NCI-H1105 treated with DMSO at 0.1 percent for 48 hours (cell line): ENCODE measurements at regions not wholly inside any gene's neighbourhood (a gene's known extent, or its start where the extent isn't known, plus 50 kb on each side); places are given as distances from the start of the nearest gene placed in this dataset.
"Not testable (repeated sequence)": the region's sequence is repeated elsewhere in the genome, so short reads cannot be mapped to it uniquely, and the experiment has no call there.

Experiments
- DNase-seq: peaks from one replicate; lab custom pipeline; 2025; lab: John Stamatoyannopoulos, UW

DNA sequence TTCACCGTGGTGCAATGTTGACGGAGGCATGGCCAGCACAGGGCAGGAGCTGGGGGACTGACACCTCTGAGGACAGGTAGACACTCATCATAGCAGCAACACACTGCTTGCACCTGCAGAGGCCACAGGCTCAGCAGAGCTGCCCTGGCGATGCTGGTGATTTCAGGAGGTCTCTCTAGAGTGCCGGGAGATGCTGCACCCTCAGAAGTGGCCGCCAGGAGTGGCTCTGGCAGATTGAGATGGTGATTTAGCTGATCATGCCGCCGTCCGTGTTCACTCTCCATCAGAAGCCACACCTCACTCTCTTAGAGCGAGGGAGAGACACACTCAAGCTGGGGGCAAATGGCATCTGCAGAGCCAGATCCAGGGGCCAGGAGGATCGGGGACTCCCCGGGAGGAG lies 244.6 kb upstream of the SGCG start:
- DNase-seq, result no peak

- no peak for DNase-seq
Measured at GRCh38 chr13:22937241-22937640, 243.5 kb upstream of the SGCG start.

DNA sequence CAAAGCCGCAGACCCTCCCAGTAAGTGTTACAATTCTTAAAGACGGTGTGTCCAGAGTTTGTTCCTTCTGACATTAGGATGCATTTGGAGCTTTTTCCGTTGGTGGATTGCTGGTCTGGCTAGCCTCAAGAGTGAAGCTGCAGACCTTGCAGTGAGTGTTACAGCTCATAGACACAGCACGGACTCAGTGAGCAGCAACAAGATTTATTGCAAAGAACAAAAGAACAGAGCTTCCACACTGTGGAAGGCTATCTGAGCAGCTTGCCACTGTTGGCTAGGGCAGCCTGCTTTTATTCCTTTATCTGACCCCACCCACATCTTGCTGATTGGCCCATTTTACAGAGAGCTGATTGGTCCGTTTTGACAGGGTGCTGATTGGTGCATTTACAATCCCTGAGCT lies 242.8 kb upstream of the SGCG start:
- no peak for DNase-seq

DNA sequence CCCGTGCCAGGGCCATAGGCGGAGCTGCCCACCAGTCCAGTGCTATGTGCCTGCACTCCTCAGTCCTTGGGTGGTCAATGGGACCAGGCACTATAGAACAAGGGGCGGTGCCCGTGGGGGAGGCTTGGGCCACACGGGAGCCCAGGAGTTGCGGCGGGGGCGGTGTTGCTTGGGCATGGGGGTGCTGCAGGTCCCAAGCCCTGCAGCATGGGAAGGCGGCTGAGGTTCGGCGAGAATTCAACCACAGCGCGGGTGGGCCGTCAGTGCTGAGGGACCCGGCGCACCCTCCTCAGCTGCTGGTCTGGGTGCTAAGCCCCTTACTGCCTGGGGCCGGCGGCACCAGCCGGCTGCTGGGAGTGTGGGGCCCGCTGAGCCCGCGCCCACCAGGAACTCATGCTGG lies 242.2 kb upstream of the SGCG start:
- no peak for DNase-seq

DNA sequence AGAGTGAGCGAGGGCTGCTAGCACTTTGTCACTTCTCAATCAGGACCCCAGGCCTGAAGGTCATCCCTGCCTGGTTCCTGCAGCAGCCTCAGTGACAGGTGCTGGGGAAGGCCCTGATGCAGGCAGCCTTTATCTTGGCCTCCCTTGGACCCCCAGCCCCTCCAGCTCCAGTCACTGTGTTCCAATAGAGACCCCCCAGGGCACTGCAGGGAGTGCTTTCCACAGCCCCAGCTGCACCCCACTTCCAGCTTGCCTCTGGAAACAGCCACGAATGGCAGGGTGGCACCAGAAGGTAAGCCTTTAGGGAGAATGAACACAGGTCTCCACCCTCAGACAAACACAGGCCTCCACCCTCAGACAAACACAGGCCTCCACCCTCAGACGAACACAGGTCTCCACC lies 241.6 kb upstream of the SGCG start:
- DNase-seq, result no peak

GRCh38 chr13:22940090-22940710 lies 240.6 kb upstream of the SGCG start:
- DNase-seq, result no peak

- DNase-seq, result no peak
Measured at GRCh38 chr13:22940736-22941135, 240.0 kb upstream of the SGCG start.

DNA sequence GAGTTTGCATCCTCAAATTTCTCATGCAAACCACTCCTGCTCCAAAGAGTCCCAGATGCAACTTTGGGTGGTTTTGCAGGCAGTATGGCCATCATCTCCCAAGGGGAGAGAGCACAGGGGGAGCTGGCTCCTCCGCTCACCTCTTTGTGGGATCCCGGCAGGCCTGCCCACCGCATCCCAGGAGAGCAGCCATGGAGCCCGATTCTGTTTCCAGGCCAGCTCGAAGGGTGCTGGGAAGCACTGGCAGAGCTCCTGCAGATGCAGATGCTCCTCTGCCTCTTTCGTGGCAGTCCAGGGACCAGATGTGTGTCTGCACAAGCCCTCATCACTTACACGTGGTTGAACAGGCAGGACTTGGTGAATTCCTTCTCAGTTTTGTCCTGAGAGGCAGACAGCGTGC lies 239.3 kb upstream of the SGCG start:
- DNase-seq, result not testable (repeated sequence)

DNA sequence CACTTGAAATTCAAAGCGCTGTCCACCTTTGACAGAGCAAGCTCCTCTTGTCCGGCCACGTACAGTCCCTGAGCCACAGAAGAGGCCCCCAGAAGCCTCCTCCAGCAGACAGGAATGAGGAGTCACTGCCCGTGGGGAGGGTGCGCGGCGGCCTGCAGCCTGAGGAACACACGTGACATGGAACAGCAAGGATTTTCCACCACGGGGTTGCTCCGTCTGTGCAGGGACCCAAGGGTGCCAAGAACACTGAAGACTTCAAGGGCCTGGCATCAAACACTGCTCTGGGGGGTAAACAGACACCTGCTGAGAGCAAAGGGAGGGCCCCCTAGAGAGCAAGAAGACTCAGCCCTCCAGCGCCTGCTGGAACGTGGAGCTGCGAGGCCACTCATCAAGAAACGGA lies 237.9 kb upstream of the SGCG start:
- not testable (repeated sequence) for DNase-seq

DNA sequence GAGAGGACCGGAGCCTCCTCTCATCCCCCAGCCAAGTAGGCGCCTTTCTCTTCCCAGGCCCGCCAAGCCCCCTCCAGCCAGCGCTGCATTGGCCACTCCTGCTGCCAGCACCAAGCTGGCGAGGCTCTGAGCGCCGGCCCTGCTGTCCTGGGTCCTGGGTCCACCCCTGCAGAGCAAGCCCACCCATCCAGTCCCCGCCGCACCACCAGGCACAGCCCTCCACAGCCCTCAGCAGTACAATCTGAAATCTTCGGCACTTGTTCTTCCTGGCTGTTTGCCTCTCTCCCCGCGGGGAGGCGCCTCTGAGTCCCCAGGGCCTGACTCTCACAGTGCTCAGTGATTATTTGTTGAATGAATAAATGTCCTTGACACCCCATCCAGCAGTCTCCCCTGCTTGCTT lies 236.4 kb upstream of the SGCG start:
- no peak for DNase-seq

- DNase-seq, result no peak
Measured at GRCh38 chr13:22945321-22946226, 235.2 kb upstream of the SGCG start.

GRCh38 chr13:22948421-22948820 lies 232.4 kb upstream of the SGCG start:
- no peak for DNase-seq

DNA sequence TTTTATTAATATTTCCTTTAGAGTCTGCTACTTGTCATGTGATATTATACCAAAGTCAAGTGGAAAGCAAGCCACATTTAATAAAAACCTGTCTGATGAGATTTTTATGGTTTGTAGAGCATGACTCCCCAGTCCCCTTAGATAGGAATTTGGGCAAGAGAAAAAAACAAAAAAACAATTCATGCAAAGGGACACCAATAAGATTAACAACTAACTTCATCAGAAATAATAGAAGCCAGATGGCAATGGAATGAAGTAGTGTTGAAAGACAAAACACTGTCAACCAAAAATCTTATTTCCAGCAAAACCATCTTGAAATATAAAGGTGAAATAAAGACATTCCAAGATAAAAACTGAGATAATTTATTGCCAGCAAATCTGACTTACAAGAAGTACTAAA lies 228.8 kb upstream of the SGCG start:
- not testable (repeated sequence) for DNase-seq

- DNase-seq, result not testable (repeated sequence)
Measured at GRCh38 chr13:22955147-22955546, 225.6 kb upstream of the SGCG start.

- not testable (repeated sequence) for DNase-seq
Measured at GRCh38 chr13:22956456-22957115, 224.2 kb upstream of the SGCG start.

DNA sequence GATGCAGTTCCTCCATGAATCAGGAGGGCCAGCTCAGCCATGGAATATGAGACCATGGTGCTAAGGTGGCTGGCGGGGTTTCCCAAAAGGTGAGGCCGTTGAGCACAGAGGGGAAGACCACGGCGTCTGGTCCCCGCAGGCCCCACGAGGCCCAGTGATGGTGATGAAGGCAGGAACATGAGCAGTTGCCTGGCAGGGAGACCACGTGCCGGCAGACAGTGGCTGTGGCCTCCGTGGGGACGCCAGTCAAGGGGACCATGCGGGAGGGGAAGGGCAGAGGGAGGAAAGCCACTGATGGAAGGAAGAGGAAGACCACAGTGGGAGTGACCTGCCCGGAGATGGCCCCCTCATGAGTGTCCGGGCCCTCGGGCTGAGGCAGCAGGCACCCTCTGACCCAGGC lies 220.9 kb upstream of the SGCG start:
- not testable (repeated sequence) for DNase-seq

- no peak for DNase-seq
Measured at GRCh38 chr13:22960827-22961226, 220.0 kb upstream of the SGCG start.

GRCh38 chr13:22961342-22961741 lies 219.4 kb upstream of the SGCG start:
- not testable (repeated sequence) for DNase-seq

GRCh38 chr13:22961835-22962537 lies 218.8 kb upstream of the SGCG start:
- DNase-seq, result no peak

DNA sequence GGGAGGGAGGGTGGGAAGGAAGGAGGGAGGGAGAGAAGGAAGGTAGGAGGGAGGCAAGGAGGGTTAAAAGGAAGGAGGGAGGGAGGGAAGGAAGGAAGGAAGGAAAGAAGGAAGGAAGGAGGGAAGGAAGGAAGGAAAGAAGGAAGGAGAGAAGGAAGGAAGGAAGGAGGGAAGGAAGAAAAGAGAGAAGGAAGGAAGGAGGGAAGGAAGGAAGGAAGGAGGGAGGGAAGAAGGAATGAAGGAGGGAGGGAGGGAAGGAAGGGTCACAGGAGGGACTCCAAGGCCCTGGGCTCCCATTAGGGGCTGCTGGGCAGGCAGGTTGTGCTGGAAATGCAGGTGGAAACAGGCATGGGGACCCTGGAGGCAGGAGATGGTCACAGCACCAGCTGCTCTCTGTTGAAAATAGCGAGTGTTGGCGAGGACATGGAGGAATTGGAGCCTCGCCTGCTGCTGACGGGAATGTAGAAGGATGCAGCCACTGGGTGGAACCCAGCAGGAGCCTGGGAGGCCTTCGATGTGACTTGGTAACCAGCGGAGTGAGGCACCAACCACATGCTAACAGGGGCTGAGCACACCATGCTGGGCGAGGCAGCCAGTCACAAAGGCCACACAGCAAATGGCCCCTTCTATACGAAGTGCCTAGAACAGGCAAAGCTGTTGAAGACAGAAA lies 217.3 kb upstream of the SGCG start:
- not testable (repeated sequence) for DNase-seq

DNA sequence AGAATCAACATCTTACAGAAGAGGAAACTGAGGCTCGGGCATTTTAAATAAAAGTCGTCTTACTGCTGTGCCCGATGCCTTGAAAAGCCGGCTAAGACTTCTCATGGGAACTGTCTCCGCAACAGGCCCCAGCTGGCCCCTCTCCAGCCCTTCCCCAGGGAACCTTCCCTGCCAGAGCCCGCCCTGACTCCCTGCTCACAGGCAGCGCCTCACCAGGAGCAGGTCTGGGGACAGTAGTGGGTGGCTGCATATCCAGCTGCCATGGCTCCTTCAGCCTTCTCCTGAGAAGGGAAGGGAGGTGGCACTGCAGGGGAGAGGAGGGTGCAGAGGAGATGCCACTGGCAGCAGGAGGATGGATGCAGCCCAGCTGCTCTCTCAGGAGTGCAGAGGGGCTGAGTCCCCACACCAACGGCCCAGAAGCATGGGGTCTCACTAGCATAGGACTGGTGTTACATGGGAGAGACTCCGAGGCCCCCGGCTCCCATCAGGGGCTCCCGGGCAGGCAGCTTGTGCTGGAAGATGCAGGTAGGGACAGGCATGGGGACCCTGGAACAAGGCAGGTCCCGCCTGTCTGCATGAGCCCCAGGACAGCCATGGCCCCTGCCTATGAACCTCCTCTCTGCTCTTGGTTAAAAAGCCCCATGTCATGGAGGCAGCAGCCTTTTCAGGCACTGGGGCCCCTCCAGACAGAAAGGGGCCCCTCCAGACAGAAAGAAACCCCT lies 216.4 kb upstream of the SGCG start:
- no peak for DNase-seq
